ENCODE measurements at regions not wholly inside any gene's neighbourhood (a gene's known extent, or its start where the extent isn't known, plus 50 kb on each side); places are given as distances from the start of the nearest gene placed in this dataset.
"Not testable (repeated sequence)": the region's sequence is repeated elsewhere in the genome, so short reads cannot be mapped to it uniquely, and the experiment has no call there.

DNA sequence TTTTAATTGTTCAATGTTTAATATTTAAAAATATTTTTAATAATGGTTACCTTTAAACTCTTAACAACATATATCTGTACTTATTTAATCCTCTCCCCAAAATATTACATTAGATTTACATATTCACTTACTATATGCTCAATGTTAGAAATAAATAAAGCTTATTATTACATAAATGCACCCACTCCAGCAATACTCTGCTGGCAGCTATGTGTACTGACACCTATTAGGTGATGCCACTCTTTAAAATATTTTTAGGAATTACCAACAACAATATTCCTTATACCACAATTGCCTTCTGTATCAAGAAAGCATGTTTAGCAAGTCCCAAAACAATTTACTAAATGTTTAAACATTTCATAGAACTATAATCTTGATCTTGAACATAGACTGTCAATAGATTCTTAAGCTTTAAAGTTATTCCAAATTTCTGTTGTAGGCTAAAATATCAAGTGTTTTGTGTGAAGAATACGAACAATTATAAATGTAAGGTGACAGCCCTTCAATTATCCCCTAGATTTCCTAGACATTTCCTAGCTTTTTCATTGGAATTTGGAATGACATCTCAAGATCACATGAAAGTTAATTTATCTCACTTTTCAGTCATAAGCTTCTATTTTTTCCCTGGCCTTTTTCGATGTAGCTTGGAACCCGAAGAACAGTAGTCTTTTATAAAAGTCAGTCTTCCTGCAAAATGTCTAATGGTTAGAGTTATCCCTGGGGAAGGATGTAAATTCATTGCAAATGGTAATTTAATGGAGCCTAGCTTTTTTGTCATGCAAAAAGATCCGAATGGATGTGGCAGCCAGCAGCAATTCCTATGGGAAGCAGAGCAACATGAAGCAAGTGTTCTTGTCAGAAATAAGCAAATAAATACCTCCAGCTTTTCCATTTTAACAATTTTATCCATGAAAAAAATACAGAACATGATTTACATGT lies 907.5 kb upstream of the ATXN7L3B start:
- H3K36me3 ChIP-seq (ENCODE audit: insufficient read depth, low read length): no peaks in the 10 kb centered on the region
- no peak for DNase-seq
- no peaks in the 10 kb centered on the region for H3K4me1 Mint-ChIP-seq
- intact Hi-C loops (cut with micrococcal nuclease): no loop called here
- no peaks in the 10 kb centered on the region for H3K9me3 ChIP-seq (ENCODE audit: control insufficient read depth in 1 of 2, low read length in 2 of 2)
- POLR2A ChIA-PET (ENCODE audit: partially characterized antibody): no interaction called here
- CTCF ChIA-PET (ENCODE audit: partially characterized antibody): no interaction called here
- no peaks in the 10 kb centered on the region for H3K36me3 Mint-ChIP-seq
- no peaks in the 10 kb centered on the region for H3K4me1 ChIP-seq (ENCODE audit: insufficient read depth, low read length)
- no peak overlapping the region for H3K27ac Mint-ChIP-seq
- H3K27me3 ChIP-seq (ENCODE audit: insufficient read depth, low read length): no peaks in the 10 kb centered on the region
- H3K27me3 Mint-ChIP-seq: no peaks in the 10 kb centered on the region
- peaks cover 0 to 2% (median 0%) of the 10 kb centered on the region in 8 donors for H3K9me3 Mint-ChIP-seq
- H3K4me3 Mint-ChIP-seq: no peak overlapping the region
- no peak overlapping the region for H3K27ac ChIP-seq (ENCODE audit: low read depth, low read length)
- H3K4me3 ChIP-seq (ENCODE audit: low read length in 2 of 2): no peak overlapping the region

DNA sequence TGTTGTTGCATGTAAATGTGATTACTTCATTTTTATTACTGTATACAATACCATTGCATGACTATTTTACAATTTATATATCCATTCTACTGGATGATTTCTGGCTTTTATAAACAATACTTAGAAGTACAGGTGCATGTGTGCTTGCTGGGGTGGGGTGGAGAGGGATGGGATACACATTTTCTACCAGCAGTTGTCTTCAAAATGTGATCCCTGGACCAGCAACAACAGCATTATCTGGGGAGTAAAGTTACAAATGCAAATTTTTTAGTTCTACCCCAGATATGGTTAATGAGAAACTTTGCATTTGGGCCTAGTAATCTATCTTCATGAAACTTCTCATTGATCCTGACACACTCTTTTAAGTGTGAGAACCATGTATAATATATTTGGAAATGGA lies 905.4 kb upstream of the ATXN7L3B start:
- no peak overlapping the region for H3K27ac Mint-ChIP-seq
- no peak overlapping the region for H3K27ac ChIP-seq (ENCODE audit: low read depth, low read length)
- POLR2A ChIA-PET (ENCODE audit: partially characterized antibody): no interaction called here
- no peaks in the 10 kb centered on the region for H3K4me1 ChIP-seq (ENCODE audit: insufficient read depth, low read length)
- H3K4me3 Mint-ChIP-seq: no peak overlapping the region
- DNase-seq: no peak
- H3K27me3 ChIP-seq (ENCODE audit: insufficient read depth, low read length): no peaks in the 10 kb centered on the region
- intact Hi-C loops (cut with micrococcal nuclease): no loop called here
- H3K27me3 Mint-ChIP-seq: no peaks in the 10 kb centered on the region
- H3K36me3 Mint-ChIP-seq: no peaks in the 10 kb centered on the region
- H3K9me3 ChIP-seq (ENCODE audit: control insufficient read depth in 1 of 2, low read length in 2 of 2): no peaks in the 10 kb centered on the region
- no peaks in the 10 kb centered on the region for H3K36me3 ChIP-seq (ENCODE audit: insufficient read depth, low read length)
- H3K4me1 Mint-ChIP-seq: no peaks in the 10 kb centered on the region
- peaks cover 0 to 6% (median 1%) of the 10 kb centered on the region in 8 donors for H3K9me3 Mint-ChIP-seq
- CTCF ChIA-PET (ENCODE audit: partially characterized antibody): no interaction called here
- no peak overlapping the region for H3K4me3 ChIP-seq (ENCODE audit: low read length in 2 of 2)

DNA sequence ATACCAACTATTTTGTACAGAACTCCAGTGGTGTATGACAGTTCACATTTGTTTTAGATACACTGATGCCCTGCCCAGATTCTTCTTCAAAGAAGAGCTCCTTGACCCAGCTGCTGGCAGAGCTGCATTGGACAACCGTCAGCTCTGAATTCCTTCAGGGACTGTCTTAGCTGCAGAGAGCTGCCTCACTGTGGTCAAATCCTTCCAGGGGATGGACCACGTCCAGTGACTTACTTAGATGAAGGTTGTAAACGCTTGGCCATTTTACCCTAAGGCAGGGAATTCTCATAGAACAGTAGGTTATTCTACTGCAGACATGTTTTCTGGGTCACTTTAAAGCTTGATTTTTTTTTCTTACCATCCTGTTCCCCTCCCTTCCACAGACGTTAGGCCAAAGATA lies 905.0 kb upstream of the ATXN7L3B start:
- DNase-seq: no peak
- Histone ChIP-seq H3K4me1 (ENCODE audit: insufficient read depth, low read length) (no peaks in the 10 kb centered on the region), H3K27me3 (ENCODE audit: insufficient read depth, low read length) (no peaks in the 10 kb centered on the region), H3K4me3 (ENCODE audit: low read length in 2 of 2) (no peak overlapping the region), H3K9me3 (ENCODE audit: control insufficient read depth in 1 of 2, low read length in 2 of 2) (no peaks in the 10 kb centered on the region), H3K27ac (ENCODE audit: low read depth, low read length) (no peak overlapping the region), H3K36me3 (ENCODE audit: insufficient read depth, low read length) (no peaks in the 10 kb centered on the region)
- POLR2A ChIA-PET (ENCODE audit: partially characterized antibody): no interaction called here
- intact Hi-C loops (cut with micrococcal nuclease): no loop called here
- H3K27ac Mint-ChIP-seq: no peak overlapping the region
- no peak overlapping the region for H3K4me3 Mint-ChIP-seq
- no peaks in the 10 kb centered on the region for H3K4me1 Mint-ChIP-seq
- no peaks in the 10 kb centered on the region for H3K36me3 Mint-ChIP-seq
- H3K9me3 Mint-ChIP-seq: peaks cover 0 to 6% (median 3%) of the 10 kb centered on the region in 8 donors
- no peaks in the 10 kb centered on the region for H3K27me3 Mint-ChIP-seq
- CTCF ChIA-PET (ENCODE audit: partially characterized antibody): no interaction called here

DNA sequence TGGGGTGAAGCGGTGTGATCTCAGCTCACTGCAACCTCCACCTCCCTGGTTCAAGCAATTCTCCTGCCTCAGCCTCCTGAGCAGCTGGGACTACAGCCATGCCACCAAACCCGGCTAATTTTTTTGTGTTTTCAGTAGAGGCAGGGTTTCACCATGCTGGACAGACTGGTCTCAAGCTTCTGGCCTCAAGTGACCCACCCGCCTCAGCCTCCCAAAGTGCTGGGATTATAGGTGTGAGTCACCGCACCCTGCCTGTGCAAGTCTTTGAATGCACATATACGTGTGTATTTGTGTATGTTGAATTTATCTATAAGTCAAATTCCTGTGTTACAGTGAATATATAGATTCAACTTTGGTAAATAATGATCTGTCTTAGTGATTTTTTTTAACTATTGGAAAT lies 898.2 kb upstream of the ATXN7L3B start:
- peaks cover 0 to 14% (median 7%) of the 10 kb centered on the region in 8 donors for H3K9me3 Mint-ChIP-seq
- H3K4me1 ChIP-seq (ENCODE audit: insufficient read depth, low read length); POLR2A ChIA-PET (ENCODE audit: partially characterized antibody); H3K27me3 ChIP-seq (ENCODE audit: insufficient read depth, low read length); H3K36me3 ChIP-seq (ENCODE audit: insufficient read depth, low read length); H3K4me1 Mint-ChIP-seq; H3K27me3 Mint-ChIP-seq; intact Hi-C loops (cut with micrococcal nuclease); H3K36me3 Mint-ChIP-seq; H3K4me3 ChIP-seq (ENCODE audit: low read length in 2 of 2); H3K4me3 Mint-ChIP-seq; H3K27ac Mint-ChIP-seq; CTCF ChIA-PET (ENCODE audit: partially characterized antibody); H3K27ac ChIP-seq (ENCODE audit: low read depth, low read length); DNase-seq; H3K9me3 ChIP-seq (ENCODE audit: control insufficient read depth in 1 of 2, low read length in 2 of 2): not testable (repeated sequence)

DNA sequence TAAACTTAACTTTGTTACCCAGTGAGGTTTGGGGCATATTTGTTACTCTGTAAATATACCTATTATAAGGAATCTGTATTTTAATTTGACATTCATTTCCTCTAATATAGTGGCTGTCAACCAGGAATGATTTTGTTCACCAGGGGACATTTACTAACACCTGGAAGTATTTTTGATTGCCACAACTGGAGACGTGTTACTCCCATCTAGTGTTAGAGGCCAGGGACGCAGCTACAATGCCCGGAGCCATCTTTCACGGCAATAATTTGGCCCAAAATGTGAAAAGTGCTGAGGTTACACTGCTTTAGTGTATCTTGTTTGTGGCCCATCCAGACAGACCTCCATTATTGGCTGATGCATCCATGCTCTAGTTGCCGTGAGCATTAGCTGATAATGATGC lies 881.3 kb upstream of the ATXN7L3B start:
- H3K36me3 Mint-ChIP-seq: no peaks in the 10 kb centered on the region
- H3K27ac Mint-ChIP-seq: no peak overlapping the region
- H3K4me1 Mint-ChIP-seq: no peaks in the 10 kb centered on the region
- Histone ChIP-seq H3K9me3 (ENCODE audit: control insufficient read depth in 1 of 2, low read length in 2 of 2) (no peaks in the 10 kb centered on the region), H3K36me3 (ENCODE audit: insufficient read depth, low read length) (no peaks in the 10 kb centered on the region), H3K4me1 (ENCODE audit: insufficient read depth, low read length) (no peaks in the 10 kb centered on the region), H3K4me3 (ENCODE audit: low read length in 2 of 2) (no peak overlapping the region), H3K27me3 (ENCODE audit: insufficient read depth, low read length) (no peaks in the 10 kb centered on the region), H3K27ac (ENCODE audit: low read depth, low read length) (no peak overlapping the region)
- POLR2A ChIA-PET (ENCODE audit: partially characterized antibody): no interaction called here
- DNase-seq: no peak
- peaks cover 2 to 17% (median 12%) of the 10 kb centered on the region in 8 donors for H3K9me3 Mint-ChIP-seq
- intact Hi-C loops (cut with micrococcal nuclease): no loop called here
- H3K4me3 Mint-ChIP-seq: no peak overlapping the region
- CTCF ChIA-PET (ENCODE audit: partially characterized antibody): no interaction called here
- H3K27me3 Mint-ChIP-seq: no peaks in the 10 kb centered on the region

DNA sequence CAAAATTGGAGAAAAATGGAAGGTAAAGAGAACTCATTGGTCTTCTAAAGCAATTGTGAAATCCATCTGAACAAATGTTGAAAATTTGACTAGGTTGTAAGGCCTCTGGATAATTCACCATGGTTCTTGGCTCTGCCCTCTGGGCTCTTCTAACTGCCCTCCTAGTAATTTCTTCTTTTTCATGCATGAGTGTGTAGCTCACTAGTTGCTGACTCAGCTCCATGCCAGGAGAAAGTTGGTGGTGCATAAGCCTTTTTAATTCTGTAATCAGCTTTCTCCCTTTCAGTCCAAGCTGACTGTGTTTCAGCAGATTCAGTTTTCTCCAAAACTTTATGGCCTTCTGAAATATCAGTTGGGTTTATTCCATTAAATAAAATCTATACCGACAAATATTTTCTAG lies 877.8 kb upstream of the ATXN7L3B start:
- POLR2A ChIA-PET (ENCODE audit: partially characterized antibody): no interaction called here
- H3K4me3 ChIP-seq (ENCODE audit: low read length in 2 of 2): no peak overlapping the region
- no peak for DNase-seq
- H3K4me1 Mint-ChIP-seq: no peaks in the 10 kb centered on the region
- H3K36me3 Mint-ChIP-seq: no peaks in the 10 kb centered on the region
- no peaks in the 10 kb centered on the region for H3K9me3 ChIP-seq (ENCODE audit: control insufficient read depth in 1 of 2, low read length in 2 of 2)
- no peak overlapping the region for H3K4me3 Mint-ChIP-seq
- H3K27ac Mint-ChIP-seq: no peak overlapping the region
- CTCF ChIA-PET (ENCODE audit: partially characterized antibody): no interaction called here
- H3K27me3 Mint-ChIP-seq: no peaks in the 10 kb centered on the region
- H3K9me3 Mint-ChIP-seq: peaks cover under 1 to 16% (median 3%) of the 10 kb centered on the region in 8 donors
- H3K4me1 ChIP-seq (ENCODE audit: insufficient read depth, low read length): no peaks in the 10 kb centered on the region
- no peak overlapping the region for H3K27ac ChIP-seq (ENCODE audit: low read depth, low read length)
- no peaks in the 10 kb centered on the region for H3K36me3 ChIP-seq (ENCODE audit: insufficient read depth, low read length)
- H3K27me3 ChIP-seq (ENCODE audit: insufficient read depth, low read length): no peaks in the 10 kb centered on the region
- intact Hi-C loops (cut with micrococcal nuclease): no loop called here

DNA sequence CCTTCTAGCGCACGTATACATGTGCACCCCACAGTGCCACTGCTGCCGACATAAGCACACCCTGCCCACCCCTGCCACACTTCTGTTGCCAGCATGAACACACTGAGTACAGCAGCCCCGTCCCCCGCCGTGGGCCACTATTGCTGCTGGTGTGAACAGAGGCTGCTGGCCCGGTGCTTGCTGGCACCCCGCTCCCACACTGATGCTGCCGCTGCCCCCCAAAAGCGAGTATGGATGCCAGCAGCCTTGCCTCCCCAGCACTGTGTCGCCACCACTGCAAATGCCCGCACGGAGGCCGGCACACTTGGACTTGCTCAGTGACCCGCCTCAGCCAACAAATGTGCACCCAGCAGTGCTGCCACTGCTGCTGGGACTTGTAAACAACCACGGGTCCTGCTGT lies 872.4 kb upstream of the ATXN7L3B start:
- DNase-seq: peak in 1 of 5 donors; percentile 33
- H3K4me1 Mint-ChIP-seq: no peaks in the 10 kb centered on the region
- POLR2A ChIA-PET (ENCODE audit: partially characterized antibody): no interaction called here
- intact Hi-C loops (cut with micrococcal nuclease): no loop called here
- Histone ChIP-seq H3K4me1 (ENCODE audit: insufficient read depth, low read length) (no peaks in the 10 kb centered on the region), H3K4me3 (ENCODE audit: low read length in 2 of 2) (no peak overlapping the region), H3K27me3 (ENCODE audit: insufficient read depth, low read length) (no peaks in the 10 kb centered on the region), H3K9me3 (ENCODE audit: control insufficient read depth in 1 of 2, low read length in 2 of 2) (no peaks in the 10 kb centered on the region), H3K36me3 (ENCODE audit: insufficient read depth, low read length) (no peaks in the 10 kb centered on the region), H3K27ac (ENCODE audit: low read depth, low read length) (no peak overlapping the region)
- H3K36me3 Mint-ChIP-seq: no peaks in the 10 kb centered on the region
- H3K9me3 Mint-ChIP-seq: peaks cover 0 to 7% (median 4%) of the 10 kb centered on the region in 8 donors
- peaks cover 0 to 2% of the 10 kb centered on the region in 2 donors for H3K27me3 Mint-ChIP-seq
- CTCF ChIA-PET (ENCODE audit: partially characterized antibody): no interaction called here
- no peak overlapping the region for H3K27ac Mint-ChIP-seq
- H3K4me3 Mint-ChIP-seq: no peak overlapping the region
